A673 (cell line): ENCODE measurements at regions not wholly inside any gene's neighbourhood (a gene's known extent, or its start where the extent isn't known, plus 50 kb on each side); places are given as distances from the start of the nearest gene placed in this dataset.

ENCODE experiments used
- EZH2 ChIP-seq: fragments of 200-600 bp; sonication (generic); IDR thresholded peaks from 2 replicates; pipeline ENCODE4 v1.6.1; 2017; ENCODE audit warnings: borderline replicate concordance, low read depth, mild to moderate bottlenecking, mixed read lengths, antibody characterized with exemption, low read length; ENCODE audit not compliant: poor library complexity, severe bottlenecking
- TF ChIP-seq, protein P1 (sequence below): fragments of 300-800, 200-600 bp; sonication (generic); conservative IDR thresholded peaks from 2 replicates; pipeline ENCODE4 v1.5.1; 2017; ENCODE audit warnings: low read depth, mild to moderate bottlenecking, antibody characterized with exemption, low read length, moderate library complexity, mixed read lengths

DNA sequence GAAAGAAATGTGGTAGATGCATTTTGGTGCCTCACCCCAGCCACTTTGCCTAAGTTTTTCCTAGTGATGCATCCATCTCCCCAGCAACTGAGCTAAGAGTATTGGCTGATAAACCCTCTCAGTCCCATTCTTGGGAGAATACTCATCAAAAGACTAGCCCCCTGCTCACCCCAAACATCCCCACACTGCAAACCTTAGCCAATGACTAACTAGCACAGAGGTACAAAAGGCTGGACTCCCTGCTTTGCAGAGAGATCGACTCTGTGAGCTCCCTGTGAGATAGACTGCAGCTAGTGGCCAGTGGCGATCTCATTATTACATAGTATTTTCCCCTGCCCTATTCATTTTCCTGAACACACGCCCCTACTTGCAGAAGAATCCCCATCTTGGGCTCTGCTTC is 155.3 kb downstream of the HHIPL2 start:
- TF ChIP-seq, protein P1, sequence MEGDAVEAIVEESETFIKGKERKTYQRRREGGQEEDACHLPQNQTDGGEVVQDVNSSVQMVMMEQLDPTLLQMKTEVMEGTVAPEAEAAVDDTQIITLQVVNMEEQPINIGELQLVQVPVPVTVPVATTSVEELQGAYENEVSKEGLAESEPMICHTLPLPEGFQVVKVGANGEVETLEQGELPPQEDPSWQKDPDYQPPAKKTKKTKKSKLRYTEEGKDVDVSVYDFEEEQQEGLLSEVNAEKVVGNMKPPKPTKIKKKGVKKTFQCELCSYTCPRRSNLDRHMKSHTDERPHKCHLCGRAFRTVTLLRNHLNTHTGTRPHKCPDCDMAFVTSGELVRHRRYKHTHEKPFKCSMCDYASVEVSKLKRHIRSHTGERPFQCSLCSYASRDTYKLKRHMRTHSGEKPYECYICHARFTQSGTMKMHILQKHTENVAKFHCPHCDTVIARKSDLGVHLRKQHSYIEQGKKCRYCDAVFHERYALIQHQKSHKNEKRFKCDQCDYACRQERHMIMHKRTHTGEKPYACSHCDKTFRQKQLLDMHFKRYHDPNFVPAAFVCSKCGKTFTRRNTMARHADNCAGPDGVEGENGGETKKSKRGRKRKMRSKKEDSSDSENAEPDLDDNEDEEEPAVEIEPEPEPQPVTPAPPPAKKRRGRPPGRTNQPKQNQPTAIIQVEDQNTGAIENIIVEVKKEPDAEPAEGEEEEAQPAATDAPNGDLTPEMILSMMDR = no peak
- TF ChIP-seq EZH2 = no peak
